ENCODE measurements at regions not wholly inside any gene's neighbourhood (a gene's known extent, or its start where the extent isn't known, plus 50 kb on each side); places are given as distances from the start of the nearest gene placed in this dataset.
"Not testable (repeated sequence)": the region's sequence is repeated elsewhere in the genome, so short reads cannot be mapped to it uniquely, and the experiment has no call there.

DNA sequence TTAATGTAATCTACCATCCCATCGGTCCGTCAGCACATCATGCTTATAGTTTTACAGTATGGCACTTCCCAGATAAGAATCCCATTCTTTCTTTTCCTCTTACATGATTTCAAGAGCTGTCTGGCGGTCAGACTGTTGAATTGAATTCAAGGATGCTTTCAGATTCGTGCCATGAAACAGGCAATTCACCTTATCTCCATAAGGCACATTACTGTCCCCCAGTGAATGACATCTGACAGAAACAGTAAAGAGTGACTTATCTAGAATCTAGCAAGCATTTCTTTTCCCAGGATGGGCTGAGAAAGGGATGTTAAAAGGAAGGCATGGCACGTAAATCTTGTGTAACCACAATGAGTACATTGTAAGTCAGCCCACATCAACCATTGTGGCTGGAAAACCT lies 61.1 kb upstream of the SEM1 start:
- DNase-seq: no peak
- in situ Hi-C loops (cut with MboI; ENCODE audit: low pct_unique_long_range_greater_than_20kb, low sequenced_read_pairs): no loop called here

DNA sequence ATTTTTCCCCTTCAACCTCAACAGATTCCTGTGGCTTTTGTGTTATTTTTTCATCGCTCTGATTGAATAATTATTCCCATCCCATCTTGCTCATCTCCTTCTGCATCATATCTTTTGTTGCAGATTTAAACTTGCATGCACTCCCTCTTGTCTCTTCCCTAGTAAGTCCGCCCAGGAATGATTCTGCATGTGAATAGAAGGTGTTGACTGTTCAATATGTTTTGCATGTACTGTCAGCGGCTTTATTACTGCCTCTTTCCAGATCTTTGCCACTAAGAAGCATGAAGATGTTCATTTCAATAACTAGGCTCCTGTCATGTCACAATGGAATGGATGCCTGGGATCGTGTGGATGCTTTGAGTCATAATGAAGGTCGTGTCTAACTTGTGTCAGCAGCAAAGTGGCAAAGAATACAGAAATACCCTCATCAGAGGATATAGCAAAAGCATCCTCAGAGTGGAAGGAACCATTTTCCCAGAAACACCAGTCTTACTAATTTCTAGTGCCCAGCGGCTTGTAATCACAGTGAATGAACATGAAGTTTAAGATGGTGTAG lies 62.6 kb upstream of the SEM1 start:
- DNase-seq: no peak
- in situ Hi-C loops (cut with MboI; ENCODE audit: low pct_unique_long_range_greater_than_20kb, low sequenced_read_pairs): no loop called here

- in situ Hi-C loops (cut with MboI; ENCODE audit: low pct_unique_long_range_greater_than_20kb, low sequenced_read_pairs): no loop called here
- no peak for DNase-seq
These were observed 63.8 kb upstream of the SEM1 start for GRCh38 chr7:96773483-96773882.

DNA sequence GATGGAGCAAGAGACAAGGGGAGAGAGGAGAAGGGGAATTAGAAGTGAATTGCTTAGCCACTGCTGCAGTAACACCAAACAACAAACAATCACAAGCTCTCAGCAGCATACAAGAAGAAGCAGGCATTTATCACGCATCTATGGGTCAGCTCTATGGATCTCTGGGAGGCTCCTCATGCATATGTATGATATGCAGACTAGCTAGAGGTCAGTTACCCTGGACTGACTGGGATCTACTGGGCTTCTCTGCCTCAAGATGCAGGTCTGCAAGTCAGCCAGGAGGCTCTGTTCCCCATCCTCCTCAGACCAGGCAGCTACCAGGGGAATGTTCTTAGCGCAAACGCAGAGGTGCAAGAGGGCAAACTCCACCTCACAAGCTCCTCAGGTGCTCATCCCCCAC lies 64.7 kb upstream of the SEM1 start:
- in situ Hi-C loops (cut with MboI; ENCODE audit: low pct_unique_long_range_greater_than_20kb, low sequenced_read_pairs): no loop called here
- DNase-seq: no peak

GRCh38 chr7:96775046-96775445 lies 65.4 kb upstream of the SEM1 start:
- no peak for DNase-seq
- in situ Hi-C loops (cut with MboI; ENCODE audit: low pct_unique_long_range_greater_than_20kb, low sequenced_read_pairs): no loop called here

GRCh38 chr7:96778263-96778662 lies 68.6 kb upstream of the SEM1 start:
- DNase-seq: no peak
- in situ Hi-C loops (cut with MboI; ENCODE audit: low pct_unique_long_range_greater_than_20kb, low sequenced_read_pairs): no loop called here

- in situ Hi-C loops (cut with MboI; ENCODE audit: low pct_unique_long_range_greater_than_20kb, low sequenced_read_pairs): no loop called here
- DNase-seq: no peak
These were observed 72.3 kb upstream of the SEM1 start for GRCh38 chr7:96781919-96782318.

- in situ Hi-C loops (cut with MboI; ENCODE audit: low pct_unique_long_range_greater_than_20kb, low sequenced_read_pairs); DNase-seq: not testable (repeated sequence)
These were observed 73.1 kb upstream of the SEM1 start for GRCh38 chr7:96782686-96783298.

DNA sequence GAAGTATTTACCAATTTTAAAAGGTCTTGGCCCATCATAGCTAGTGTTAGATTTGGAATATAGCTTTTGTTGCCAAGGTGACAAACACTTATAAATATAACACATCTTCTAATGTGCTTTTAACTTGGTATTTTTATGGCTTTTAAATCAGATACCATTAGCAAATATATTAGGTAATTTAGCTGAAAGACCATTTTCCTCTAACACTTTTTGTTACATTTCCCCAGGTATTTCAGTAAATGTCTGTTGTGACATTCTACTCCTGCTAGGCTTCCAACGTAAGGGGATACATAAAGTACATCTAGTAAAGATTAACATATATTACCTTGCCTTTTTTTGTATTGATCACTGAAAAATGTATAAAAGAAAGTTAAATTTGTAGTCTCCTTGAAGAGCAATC lies 75.0 kb upstream of the SEM1 start:
- in situ Hi-C loops (cut with MboI; ENCODE audit: low pct_unique_long_range_greater_than_20kb, low sequenced_read_pairs): no loop called here
- no peak for DNase-seq

GRCh38 chr7:96786261-96786997 lies 76.8 kb upstream of the SEM1 start:
- DNase-seq: no peak
- in situ Hi-C loops (cut with MboI; ENCODE audit: low pct_unique_long_range_greater_than_20kb, low sequenced_read_pairs): no loop called here

- in situ Hi-C loops (cut with MboI; ENCODE audit: low pct_unique_long_range_greater_than_20kb, low sequenced_read_pairs): no loop called here
- no peak for DNase-seq
These were observed 77.4 kb upstream of the SEM1 start for GRCh38 chr7:96786998-96787395.

DNA sequence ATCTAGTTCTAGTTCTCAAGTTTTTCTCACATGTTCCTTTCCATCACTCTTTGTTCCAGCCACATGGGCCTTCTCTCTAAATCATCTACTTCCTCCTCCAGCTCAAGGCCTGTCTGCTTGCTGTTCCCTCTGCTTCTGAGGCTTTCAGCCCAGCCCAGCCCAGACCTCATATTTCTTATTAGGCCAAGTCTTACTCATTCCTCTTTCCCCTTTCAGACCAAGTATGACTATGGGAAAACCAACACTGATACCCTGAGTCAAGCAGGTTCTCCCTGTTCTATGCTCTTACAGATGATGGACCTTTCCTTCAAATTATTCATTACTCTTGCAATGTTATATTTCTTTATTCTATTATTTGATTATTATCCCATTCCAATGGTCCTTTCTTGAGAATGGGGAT lies 80.3 kb upstream of the SEM1 start:
- DNase-seq: no peak
- in situ Hi-C loops (cut with MboI; ENCODE audit: low pct_unique_long_range_greater_than_20kb, low sequenced_read_pairs): no loop called here

- in situ Hi-C loops (cut with MboI; ENCODE audit: low pct_unique_long_range_greater_than_20kb, low sequenced_read_pairs): no loop called here
- no peak for DNase-seq
These were observed 82.5 kb upstream of the SEM1 start for GRCh38 chr7:96792115-96792514.

DNA sequence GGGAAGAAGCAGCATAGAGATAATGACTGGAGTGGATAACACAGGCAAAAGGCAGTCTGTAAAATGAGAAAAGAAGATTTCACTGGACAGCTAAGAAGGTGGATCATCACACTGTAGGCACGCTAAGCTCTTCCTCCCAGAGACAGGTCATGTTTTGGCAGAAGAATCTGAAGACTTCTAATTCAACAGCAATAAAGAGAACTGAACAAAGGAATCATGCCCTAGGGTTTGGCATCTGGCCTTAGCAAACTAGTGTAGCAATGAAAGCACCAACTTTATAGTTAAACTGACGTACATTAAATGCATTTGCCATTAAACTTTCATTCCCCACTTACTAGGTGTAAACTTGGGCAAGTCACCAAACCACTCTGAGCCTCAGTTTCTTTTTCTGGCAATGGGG lies 84.4 kb upstream of the SEM1 start:
- no peak for DNase-seq
- in situ Hi-C loops (cut with MboI; ENCODE audit: low pct_unique_long_range_greater_than_20kb, low sequenced_read_pairs): no loop called here

DNA sequence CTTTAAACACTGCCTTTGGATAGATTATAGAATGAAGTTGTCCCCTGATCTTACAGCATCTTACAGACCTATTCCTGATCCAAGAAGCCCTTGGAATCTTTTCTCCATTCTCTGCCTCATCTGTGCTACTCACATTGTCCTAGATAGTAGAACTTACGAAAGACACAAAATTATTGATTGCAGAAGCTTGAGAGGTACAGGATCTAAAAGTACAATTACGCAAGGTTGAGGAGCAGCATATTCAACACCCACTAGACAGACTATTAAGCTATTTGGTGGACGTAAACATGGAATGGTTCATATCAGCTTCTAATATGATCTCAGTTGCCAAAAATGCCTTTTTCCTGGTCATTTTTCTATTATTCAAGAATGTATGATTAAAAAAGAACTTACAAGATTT lies 90.5 kb upstream of the SEM1 start:
- DNase-seq: no peak
- in situ Hi-C loops (cut with MboI; ENCODE audit: low pct_unique_long_range_greater_than_20kb, low sequenced_read_pairs): no loop called here

- in situ Hi-C loops (cut with MboI; ENCODE audit: low pct_unique_long_range_greater_than_20kb, low sequenced_read_pairs): no loop called here
- DNase-seq: no peak
These were observed 91.2 kb upstream of the SEM1 start for GRCh38 chr7:96800824-96801223.

DNA sequence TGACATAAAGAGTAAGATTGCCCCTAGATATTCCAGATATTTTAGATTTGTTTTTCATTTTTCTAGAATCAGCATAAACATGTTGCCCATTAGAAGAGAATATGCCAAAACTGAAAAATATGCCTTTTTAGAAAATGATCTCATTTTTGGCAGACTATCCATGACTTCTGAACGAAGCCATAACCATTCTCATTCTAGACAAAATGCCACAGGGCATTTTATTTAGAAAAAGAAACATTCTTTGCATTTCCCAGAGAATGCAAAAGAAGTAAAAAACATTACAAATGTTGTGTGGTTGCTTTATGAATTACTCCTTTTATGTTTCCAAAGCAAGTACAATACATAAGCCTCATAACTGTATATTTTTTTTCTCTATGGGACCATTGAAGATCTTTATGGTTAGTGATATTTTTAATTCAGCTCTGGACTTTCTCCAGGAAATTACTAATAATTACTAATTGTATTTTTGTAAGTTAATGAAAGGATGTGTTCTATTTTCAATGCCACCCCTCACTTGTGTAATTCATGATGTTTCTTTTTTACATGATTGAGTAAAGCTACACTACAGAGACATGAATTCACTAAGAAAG lies 109.6 kb upstream of the SEM1 start:
- no peak for DNase-seq
- in situ Hi-C loops (cut with MboI; ENCODE audit: low pct_unique_long_range_greater_than_20kb, low sequenced_read_pairs): no loop called here

DNA sequence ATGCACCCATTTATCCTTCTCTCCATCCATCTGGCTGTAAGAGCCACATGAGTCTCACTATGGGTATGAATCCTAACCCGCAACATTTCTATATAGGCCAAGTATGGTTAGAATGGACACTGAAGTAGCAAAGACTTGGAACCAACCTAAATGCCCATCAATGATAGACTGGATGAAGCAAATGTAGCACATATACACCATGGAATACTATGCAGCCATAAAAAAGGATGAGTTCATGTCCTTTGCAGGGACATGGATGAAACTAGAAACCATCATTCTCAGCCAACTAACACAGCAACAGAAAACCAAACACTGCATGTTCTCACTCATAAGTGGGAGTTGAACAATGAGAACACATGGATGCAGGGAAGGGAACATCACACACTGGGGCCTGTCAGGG lies 111.5 kb upstream of the SEM1 start:
- DNase-seq; in situ Hi-C loops (cut with MboI; ENCODE audit: low pct_unique_long_range_greater_than_20kb, low sequenced_read_pairs): not testable (repeated sequence)

DNA sequence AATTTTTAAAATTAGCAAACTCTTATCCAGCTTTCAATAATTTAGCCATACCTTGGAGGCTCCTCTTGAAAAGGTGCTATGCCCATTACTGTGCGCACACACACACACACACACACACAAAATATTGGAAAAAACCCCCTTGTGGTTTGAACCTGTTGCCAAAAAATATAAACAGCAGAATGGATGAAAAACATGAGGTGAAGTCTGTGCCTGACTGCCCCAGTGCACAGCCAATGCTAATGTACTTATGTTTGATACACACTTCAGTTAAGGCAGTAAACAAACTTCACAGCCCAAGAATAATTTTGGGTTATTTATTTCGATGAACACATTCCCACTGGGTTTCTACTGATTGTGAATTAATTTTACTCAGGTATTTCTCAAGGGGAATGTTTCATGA lies 113.2 kb upstream of the SEM1 start:
- in situ Hi-C loops (cut with MboI; ENCODE audit: low pct_unique_long_range_greater_than_20kb, low sequenced_read_pairs): no loop called here
- DNase-seq: no peak

GRCh38 chr7:96823274-96823673 lies 113.6 kb upstream of the SEM1 start:
- DNase-seq: no peak
- in situ Hi-C loops (cut with MboI; ENCODE audit: low pct_unique_long_range_greater_than_20kb, low sequenced_read_pairs): no loop called here

- in situ Hi-C loops (cut with MboI; ENCODE audit: low pct_unique_long_range_greater_than_20kb, low sequenced_read_pairs): no loop called here
- DNase-seq: no peak
These were observed 115.0 kb upstream of the SEM1 start for GRCh38 chr7:96824686-96825085.
